ENCODE measurements at regions not wholly inside any gene's neighbourhood (a gene's known extent, or its start where the extent isn't known, plus 50 kb on each side); places are given as distances from the start of the nearest gene placed in this dataset.

DNA sequence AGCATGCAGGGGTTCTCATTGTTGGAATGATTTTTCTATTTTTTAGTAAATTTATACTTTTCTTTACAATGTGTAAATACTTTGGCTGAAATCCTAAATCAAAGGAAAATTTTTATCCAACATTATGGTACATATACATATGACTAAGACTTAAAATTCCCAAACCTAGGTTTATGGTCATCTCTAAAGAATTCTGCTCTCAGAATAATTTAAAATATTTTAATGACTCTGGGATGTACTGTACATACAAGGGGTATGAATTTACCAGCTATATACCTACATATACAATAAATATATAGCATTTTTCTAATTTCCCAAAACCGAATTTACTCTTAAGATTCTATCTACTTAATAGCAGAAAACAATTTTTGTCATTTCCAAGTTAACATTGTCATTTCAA, 137.9 kb upstream of the POU1F1 start (continued):
- no peak for TF ChIP-seq ZSCAN29 (CRISPR knock-in tag; conservative IDR thresholded peaks at IDR 0.05)
- TF ChIP-seq, protein P1, sequence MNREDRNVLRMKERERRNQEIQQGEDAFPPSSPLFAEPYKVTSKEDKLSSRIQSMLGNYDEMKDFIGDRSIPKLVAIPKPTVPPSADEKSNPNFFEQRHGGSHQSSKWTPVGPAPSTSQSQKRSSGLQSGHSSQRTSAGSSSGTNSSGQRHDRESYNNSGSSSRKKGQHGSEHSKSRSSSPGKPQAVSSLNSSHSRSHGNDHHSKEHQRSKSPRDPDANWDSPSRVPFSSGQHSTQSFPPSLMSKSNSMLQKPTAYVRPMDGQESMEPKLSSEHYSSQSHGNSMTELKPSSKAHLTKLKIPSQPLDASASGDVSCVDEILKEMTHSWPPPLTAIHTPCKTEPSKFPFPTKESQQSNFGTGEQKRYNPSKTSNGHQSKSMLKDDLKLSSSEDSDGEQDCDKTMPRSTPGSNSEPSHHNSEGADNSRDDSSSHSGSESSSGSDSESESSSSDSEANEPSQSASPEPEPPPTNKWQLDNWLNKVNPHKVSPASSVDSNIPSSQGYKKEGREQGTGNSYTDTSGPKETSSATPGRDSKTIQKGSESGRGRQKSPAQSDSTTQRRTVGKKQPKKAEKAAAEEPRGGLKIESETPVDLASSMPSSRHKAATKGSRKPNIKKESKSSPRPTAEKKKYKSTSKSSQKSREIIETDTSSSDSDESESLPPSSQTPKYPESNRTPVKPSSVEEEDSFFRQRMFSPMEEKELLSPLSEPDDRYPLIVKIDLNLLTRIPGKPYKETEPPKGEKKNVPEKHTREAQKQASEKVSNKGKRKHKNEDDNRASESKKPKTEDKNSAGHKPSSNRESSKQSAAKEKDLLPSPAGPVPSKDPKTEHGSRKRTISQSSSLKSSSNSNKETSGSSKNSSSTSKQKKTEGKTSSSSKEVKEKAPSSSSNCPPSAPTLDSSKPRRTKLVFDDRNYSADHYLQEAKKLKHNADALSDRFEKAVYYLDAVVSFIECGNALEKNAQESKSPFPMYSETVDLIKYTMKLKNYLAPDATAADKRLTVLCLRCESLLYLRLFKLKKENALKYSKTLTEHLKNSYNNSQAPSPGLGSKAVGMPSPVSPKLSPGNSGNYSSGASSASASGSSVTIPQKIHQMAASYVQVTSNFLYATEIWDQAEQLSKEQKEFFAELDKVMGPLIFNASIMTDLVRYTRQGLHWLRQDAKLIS (CRISPR knock-in tag; IDR thresholded peaks at IDR 0.05), result no peak

DNA sequence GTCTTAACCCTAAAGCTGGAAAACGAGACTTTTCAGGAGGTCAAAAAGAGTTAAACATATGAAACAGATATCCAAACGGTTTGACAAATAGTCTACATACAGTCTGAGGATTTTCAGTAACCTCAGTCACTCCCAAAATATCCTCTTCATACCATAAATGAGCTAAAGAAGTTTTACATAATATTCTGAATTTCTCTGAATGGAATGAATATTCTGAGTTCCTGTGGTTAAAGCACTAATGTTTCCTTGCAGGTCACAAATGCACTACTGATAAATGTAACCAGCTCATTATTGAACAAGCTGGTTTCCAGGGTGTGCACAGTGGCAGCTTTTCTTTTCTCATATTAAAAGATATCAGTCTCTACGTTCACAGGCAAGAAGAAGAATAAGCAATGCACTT, 137.4 kb upstream of the POU1F1 start:
- no peaks in the 10 kb centered on the region for H3K79me2 ChIP-seq (ENCODE audit: insufficient read depth, low read length)
- ChIA-PET CTCF (ENCODE audit: low intra/inter-chr PET ratio, low total read pairs) (no interaction called here), POLR2A (no interaction called here)
- WGBS (ENCODE audit: low lambda C conversion rate), result 0% methylated on average over 3 of the region's 3 CpGs
- no peak overlapping the region for H2AFZ ChIP-seq (ENCODE audit: low read length)
- H4K20me1 ChIP-seq (ENCODE audit: insufficient read depth, low read length), result no peaks in the 10 kb centered on the region
- FAIRE-seq (no peak), DNase-seq (ENCODE audit: low spot score) (no peak), ATAC-seq (no peak)
- H3K4me1 ChIP-seq (ENCODE audit: insufficient read depth, low read length), result no peaks in the 10 kb centered on the region
- no peak overlapping the region for H3K27ac ChIP-seq (ENCODE audit: extremely low read length, insufficient read depth, low read length)
- H3K9ac ChIP-seq (ENCODE audit: insufficient read depth, low read depth, low read length), result no peak overlapping the region
- no peak for TF ChIP-seq HNRNPUL1 (IDR thresholded peaks at IDR 0.05; ENCODE audit: low read depth, low read length)
- TF ChIP-seq ZNF354B (CRISPR knock-in tag; IDR thresholded peaks at IDR 0.05), result no peak
- TF ChIP-seq, protein P2, sequence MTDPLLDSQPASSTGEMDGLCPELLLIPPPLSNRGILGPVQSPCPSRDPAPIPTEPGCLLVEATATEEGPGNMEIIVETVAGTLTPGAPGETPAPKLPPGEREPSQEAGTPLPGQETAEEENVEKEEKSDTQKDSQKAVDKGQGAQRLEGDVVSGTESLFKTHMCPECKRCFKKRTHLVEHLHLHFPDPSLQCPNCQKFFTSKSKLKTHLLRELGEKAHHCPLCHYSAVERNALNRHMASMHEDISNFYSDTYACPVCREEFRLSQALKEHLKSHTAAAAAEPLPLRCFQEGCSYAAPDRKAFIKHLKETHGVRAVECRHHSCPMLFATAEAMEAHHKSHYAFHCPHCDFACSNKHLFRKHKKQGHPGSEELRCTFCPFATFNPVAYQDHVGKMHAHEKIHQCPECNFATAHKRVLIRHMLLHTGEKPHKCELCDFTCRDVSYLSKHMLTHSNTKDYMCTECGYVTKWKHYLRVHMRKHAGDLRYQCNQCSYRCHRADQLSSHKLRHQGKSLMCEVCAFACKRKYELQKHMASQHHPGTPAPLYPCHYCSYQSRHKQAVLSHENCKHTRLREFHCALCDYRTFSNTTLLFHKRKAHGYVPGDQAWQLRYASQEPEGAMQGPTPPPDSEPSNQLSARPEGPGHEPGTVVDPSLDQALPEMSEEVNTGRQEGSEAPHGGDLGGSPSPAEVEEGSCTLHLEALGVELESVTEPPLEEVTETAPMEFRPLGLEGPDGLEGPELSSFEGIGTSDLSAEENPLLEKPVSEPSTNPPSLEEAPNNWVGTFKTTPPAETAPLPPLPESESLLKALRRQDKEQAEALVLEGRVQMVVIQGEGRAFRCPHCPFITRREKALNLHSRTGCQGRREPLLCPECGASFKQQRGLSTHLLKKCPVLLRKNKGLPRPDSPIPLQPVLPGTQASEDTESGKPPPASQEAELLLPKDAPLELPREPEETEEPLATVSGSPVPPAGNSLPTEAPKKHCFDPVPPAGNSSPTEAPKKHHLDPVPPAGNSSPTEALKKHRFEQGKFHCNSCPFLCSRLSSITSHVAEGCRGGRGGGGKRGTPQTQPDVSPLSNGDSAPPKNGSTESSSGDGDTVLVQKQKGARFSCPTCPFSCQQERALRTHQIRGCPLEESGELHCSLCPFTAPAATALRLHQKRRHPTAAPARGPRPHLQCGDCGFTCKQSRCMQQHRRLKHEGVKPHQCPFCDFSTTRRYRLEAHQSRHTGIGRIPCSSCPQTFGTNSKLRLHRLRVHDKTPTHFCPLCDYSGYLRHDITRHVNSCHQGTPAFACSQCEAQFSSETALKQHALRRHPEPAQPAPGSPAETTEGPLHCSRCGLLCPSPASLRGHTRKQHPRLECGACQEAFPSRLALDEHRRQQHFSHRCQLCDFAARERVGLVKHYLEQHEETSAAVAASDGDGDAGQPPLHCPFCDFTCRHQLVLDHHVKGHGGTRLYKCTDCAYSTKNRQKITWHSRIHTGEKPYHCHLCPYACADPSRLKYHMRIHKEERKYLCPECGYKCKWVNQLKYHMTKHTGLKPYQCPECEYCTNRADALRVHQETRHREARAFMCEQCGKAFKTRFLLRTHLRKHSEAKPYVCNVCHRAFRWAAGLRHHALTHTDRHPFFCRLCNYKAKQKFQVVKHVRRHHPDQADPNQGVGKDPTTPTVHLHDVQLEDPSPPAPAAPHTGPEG (CRISPR knock-in tag; IDR thresholded peaks at IDR 0.05), result no peak
- no peak for TF ChIP-seq ZNF605 (CRISPR knock-in tag; IDR thresholded peaks at IDR 0.05)
- TF ChIP-seq, protein P3, sequence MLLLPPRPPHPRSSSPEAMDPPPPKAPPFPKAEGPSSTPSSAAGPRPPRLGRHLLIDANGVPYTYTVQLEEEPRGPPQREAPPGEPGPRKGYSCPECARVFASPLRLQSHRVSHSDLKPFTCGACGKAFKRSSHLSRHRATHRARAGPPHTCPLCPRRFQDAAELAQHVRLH (CRISPR knock-in tag; IDR thresholded peaks at IDR 0.05; ENCODE audit: borderline replicate concordance, low read depth), result no peak
- TF ChIP-seq, protein P4, sequence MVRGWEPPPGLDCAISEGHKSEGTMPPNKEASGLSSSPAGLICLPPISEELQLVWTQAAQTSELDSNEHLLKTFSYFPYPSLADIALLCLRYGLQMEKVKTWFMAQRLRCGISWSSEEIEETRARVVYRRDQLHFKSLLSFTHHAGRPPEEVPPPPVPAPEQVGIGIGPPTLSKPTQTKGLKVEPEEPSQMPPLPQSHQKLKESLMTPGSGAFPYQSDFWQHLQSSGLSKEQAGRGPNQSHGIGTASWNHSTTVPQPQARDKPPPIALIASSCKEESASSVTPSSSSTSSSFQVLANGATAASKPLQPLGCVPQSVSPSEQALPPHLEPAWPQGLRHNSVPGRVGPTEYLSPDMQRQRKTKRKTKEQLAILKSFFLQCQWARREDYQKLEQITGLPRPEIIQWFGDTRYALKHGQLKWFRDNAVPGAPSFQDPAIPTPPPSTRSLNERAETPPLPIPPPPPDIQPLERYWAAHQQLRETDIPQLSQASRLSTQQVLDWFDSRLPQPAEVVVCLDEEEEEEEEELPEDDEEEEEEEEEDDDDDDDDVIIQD (CRISPR knock-in tag; IDR thresholded peaks at IDR 0.05; ENCODE audit: low read depth), result no peak
- no peak for TF ChIP-seq ZKSCAN5 (CRISPR knock-in tag; IDR thresholded peaks at IDR 0.05)
- TF ChIP-seq HMGA1 (CRISPR knock-in tag; conservative IDR thresholded peaks at IDR 0.05), result no peak
- TF ChIP-seq SNAPC2 (CRISPR knock-in tag; IDR thresholded peaks at IDR 0.05), result no peak
- TF ChIP-seq ZNF737 (CRISPR knock-in tag; IDR thresholded peaks at IDR 0.05; ENCODE audit: borderline replicate concordance), result no peak
- TF ChIP-seq ZNF264 (CRISPR knock-in tag; IDR thresholded peaks at IDR 0.05), result no peak
- in situ Hi-C loops (cut with HindIII; ENCODE audit: extremely low pct_ligation_motif_present, low pct_unique_long_range_greater_than_20kb) (no loop called here), intact Hi-C loops (cut with micrococcal nuclease; ENCODE audit: unreplicated experiment) (no loop called here)
- H3K9me3 ChIP-seq (ENCODE audit: low read length), result no peaks in the 10 kb centered on the region
- no peaks in the 10 kb centered on the region for H3K36me3 ChIP-seq (replicated peaks in 1 of 2; ENCODE audit: control insufficient read depth in 1 of 2, insufficient read depth in 2 of 2, low read length in 2 of 2)
- H3K27me3 ChIP-seq (ENCODE audit: control insufficient read depth in 1 of 2, insufficient read depth in 2 of 2, low read length in 2 of 2), result no peaks in the 10 kb centered on the region
- no peak overlapping the region for H3K4me3 ChIP-seq (replicated peaks in 1 of 3; ENCODE audit: insufficient read depth in 1 of 3, low read depth in 2 of 3, low read length in 3 of 3)
- H3K4me2 ChIP-seq (ENCODE audit: low read depth, low read length), result no peak overlapping the region
- BruUV-seq (replicated peaks), result no TSS peak

All from HepG2 (cell line).